H7 (cell line): ENCODE measurements at regions not wholly inside any gene's neighbourhood (a gene's known extent, or its start where the extent isn't known, plus 50 kb on each side); places are given as distances from the start of the nearest gene placed in this dataset.

Experiments used
- DNase-seq: peaks from one replicate; pipeline ENCODE4 v3.0.0; 2012
- H3K27me3 ChIP-seq: 2 replicates; pipeline ENCODE4 v1.6.0; 2011; ENCODE audit warnings: mild to moderate bottlenecking, low read length; ENCODE audit not compliant: control insufficient read depth, insufficient read depth
- H3K36me3 ChIP-seq: replicated peaks from 2 replicates; pipeline ENCODE4 v1.5.1; 2011; ENCODE audit warnings: low read length; ENCODE audit not compliant: control insufficient read depth, insufficient read depth
- H3K4me3 ChIP-seq: 2 replicates; pipeline ENCODE4 v1.5.1; 2011; ENCODE audit warnings: low read depth, mild to moderate bottlenecking, control low read depth, low read length, moderate library complexity; ENCODE audit not compliant: insufficient read depth

DNA sequence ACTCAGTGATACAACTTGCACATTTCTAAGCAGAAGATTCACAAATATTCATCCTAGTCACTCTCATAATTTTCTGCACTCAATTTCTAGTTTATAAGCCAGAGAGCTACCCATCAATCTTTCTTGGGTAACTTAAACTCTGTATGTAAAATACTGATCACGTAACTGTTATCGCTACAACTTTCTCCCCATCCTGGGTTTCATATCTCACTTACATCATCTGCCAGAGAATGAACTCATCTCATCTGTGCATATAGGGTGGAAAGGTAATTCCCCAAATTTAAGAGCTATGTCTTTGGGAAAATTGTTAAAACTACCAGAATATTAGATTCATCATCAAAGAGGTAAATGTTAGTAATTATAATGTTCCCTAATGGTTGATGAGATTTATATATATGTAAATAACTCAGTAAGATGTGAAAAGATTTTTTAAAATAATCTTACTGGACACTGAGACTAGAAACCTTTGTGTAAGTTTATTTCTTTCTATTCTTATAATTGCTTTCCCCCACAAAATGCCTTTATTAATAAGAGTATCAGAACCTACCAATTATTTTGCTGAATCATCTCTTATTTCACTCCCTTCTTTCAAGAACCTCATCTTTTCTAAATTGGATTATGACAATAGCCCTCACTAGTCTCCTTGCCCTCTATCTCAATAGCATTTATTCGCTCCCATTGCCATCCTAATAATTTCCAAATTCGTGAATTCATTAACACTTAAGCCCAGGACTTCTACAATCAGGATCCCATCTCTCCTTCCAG lies 729.0 kb downstream of the EPHA4 start:
- H3K27me3 ChIP-seq = no peaks in the 10 kb centered on the region
- DNase-seq = no peak
- H3K4me3 ChIP-seq = no peak overlapping the region
- no peaks in the 10 kb centered on the region for H3K36me3 ChIP-seq

DNA sequence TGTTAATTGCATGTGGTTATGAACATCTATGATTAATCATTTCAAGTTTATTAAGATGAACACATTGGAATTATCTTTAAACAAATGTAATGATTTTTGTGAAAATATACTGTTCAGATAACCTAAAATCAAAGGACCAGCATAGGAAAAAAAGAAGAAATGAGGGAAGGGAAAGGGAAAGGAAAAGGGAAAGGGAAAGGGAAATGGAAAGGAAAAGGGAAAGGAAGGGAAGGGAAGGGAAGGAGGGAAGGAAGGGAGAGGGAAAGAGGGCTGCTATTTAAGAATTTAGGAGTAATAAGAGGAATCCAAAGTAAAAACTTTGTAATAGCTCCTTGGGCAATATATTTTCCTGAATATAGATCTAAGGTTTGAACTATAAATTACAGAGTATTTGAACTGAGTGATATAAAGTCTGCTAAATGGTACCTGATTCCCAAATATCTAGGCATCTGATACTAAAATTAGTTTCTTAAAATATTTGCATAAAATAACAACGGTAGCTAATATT lies 726.3 kb downstream of the EPHA4 start:
- DNase-seq = no peak
- H3K27me3 ChIP-seq = no peaks in the 10 kb centered on the region
- no peak overlapping the region for H3K4me3 ChIP-seq
- no peaks in the 10 kb centered on the region for H3K36me3 ChIP-seq

DNA sequence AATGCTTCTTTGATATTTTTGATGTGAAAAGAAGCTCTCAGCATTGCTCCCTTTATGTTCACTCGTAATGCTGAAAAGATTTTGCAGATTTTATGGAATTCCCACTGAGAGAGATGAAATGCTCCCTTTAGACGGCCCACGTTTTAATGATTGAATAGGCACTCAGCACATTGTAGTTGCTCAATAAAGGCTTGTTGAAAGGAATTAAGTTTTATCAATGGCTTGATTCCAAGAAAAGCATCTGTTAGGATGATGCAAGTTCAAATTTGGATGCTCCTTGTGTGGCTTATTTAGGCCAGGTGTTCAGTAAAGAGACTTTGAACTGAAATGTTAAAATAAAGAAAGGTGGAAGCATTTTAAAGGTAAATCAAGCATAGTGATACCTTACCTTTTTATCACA lies 725.1 kb downstream of the EPHA4 start:
- no peak for DNase-seq
- no peaks in the 10 kb centered on the region for H3K36me3 ChIP-seq
- no peak overlapping the region for H3K4me3 ChIP-seq
- no peaks in the 10 kb centered on the region for H3K27me3 ChIP-seq

DNA sequence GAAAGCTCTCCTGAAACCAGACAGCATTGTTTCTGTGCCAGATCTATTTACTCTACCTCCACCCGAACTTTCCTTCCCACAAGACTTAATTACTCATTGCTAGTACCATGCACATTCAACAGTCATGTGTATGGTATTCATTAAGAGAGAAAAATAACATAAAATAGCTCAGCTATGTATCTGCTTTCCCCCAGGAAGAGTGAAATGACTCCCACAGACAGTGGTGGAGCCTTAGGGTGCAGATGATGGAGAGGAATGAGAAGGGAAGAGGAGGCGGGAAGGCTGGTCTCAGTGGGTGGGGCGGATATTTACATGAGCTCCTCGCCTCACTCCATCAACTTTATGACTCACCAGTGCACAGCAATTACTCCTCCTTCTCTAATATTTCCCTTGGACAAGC lies 724.5 kb downstream of the EPHA4 start:
- Histone ChIP-seq H3K36me3 (no peaks in the 10 kb centered on the region), H3K27me3 (no peaks in the 10 kb centered on the region), H3K4me3 (no peak overlapping the region)
- DNase-seq = no peak

DNA sequence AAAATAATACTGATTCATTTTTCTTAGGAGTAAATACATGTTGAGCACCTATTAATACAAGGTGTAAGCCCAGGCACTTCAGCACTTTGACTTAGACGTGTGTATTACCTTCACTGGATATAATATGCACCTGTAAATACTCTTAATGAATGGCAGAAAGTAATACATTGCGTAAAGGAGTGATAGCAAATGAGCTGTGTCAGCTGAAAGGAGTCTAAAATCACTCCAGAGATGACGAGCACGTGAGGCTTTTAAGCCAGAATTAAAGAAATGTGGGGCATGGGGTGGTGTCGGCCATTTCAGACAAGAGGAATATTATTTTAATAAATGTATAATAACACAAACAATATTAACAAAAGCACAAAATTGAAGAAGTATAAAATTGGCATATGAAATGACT lies 722.7 kb downstream of the EPHA4 start:
- H3K27me3 ChIP-seq = no peaks in the 10 kb centered on the region
- no peak overlapping the region for H3K4me3 ChIP-seq
- no peaks in the 10 kb centered on the region for H3K36me3 ChIP-seq

DNA sequence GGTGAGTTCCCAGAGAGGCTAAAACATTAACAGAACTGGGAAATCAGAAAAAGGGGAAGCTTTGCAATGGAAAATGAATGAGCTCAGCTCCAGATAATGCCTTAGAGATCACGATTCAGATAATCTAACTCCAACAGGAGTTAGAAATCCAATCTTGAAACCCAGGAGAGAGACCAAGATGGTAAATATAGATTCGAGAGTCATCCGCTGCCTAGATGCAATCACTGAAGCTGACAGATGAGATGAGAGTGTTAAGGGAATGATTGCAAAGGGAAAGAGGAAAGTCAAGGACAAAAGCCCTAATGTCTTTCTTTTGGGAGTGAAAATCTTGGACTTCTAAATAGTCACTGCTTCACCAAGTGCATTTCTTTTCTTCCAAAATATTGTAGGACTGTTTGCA lies 722.0 kb downstream of the EPHA4 start:
- Histone ChIP-seq H3K36me3 (no peaks in the 10 kb centered on the region), H3K27me3 (no peaks in the 10 kb centered on the region), H3K4me3 (no peak overlapping the region)
- no peak for DNase-seq

More for the DNA sequence above, 722.7 kb downstream of the EPHA4 start:
- no peak for DNase-seq

DNA sequence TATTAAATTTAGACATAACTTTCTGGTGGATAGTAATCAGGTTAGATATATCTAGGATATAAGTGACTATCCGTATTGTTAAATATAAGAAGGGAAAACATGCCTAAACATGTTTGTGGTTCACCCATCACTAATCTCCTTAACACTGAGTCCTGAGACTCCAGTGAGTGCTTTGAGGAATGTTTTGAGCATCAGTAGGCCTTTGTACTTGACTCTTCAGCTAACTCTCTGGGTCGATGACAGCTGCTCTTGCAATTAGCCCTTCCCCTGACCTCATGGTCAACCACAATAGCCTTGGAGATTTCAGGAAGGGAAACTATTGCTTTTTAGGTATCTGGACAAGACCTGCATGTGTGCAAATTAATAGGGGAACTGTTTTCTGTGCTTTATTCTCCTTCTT lies 716.8 kb downstream of the EPHA4 start:
- Histone ChIP-seq H3K27me3 (no peaks in the 10 kb centered on the region), H3K4me3 (no peak overlapping the region), H3K36me3 (no peaks in the 10 kb centered on the region)
- no peak for DNase-seq

DNA sequence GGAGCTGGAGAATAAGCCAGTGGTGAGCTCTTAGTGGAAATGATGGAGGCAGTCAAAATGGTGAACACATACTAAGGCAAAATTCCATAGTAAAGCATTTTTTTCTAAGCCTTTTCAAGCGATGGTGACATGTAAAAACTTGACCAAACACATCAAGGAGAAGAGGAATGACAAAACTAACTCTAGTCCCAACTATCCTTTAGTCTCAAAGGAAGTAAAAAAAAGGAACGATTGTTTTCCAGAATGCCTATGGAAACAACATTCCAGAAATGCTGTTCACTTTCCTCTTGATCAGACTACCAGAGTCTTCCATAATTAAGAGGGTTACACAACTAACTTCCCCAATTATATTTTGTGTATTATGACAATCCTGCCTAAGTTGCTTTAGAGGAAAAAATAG lies 715.6 kb downstream of the EPHA4 start:
- H3K4me3 ChIP-seq = no peak overlapping the region
- H3K36me3 ChIP-seq = no peaks in the 10 kb centered on the region
- DNase-seq = no peak
- no peaks in the 10 kb centered on the region for H3K27me3 ChIP-seq

DNA sequence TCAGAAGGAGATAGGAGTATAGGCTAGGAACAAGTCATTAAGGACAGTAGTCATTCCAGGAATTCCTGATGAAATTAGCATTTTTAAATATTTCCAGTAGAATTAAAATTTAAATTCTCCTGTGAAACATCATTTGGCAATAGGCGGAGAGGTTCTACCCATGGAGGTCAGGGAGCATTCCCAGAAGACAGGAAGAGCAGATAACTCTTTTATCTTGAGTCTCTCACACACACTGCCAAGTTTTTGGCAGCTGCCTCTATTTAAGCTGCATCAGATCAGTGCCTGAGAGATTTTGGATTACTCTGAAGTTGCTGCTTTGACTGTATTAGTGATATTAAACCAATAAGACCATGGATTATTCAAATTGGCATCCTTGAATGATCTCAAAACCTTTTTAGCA lies 714.7 kb downstream of the EPHA4 start:
- DNase-seq = no peak
- Histone ChIP-seq H3K4me3 (no peak overlapping the region), H3K36me3 (no peaks in the 10 kb centered on the region), H3K27me3 (no peaks in the 10 kb centered on the region)

DNA sequence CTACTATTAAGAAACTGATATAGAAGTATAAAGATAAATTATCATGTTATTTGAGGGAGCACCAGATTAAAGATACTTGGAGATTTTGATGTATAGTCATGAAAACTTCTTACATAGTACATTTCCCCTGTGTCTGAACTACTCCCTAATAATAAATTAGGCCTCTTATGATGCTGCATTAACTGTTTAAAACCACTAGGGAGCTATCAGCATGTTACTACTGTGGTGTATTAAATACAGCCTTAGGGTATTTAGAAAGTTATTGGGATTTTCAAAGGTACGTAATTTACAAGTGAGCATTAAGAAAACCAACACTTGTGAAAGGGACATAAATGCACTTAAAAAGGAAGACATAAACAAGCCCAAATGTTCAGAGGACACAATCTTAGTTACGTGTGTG lies 714.0 kb downstream of the EPHA4 start:
- Histone ChIP-seq H3K4me3 (no peak overlapping the region), H3K27me3 (no peaks in the 10 kb centered on the region), H3K36me3 (no peaks in the 10 kb centered on the region)
- no peak for DNase-seq

DNA sequence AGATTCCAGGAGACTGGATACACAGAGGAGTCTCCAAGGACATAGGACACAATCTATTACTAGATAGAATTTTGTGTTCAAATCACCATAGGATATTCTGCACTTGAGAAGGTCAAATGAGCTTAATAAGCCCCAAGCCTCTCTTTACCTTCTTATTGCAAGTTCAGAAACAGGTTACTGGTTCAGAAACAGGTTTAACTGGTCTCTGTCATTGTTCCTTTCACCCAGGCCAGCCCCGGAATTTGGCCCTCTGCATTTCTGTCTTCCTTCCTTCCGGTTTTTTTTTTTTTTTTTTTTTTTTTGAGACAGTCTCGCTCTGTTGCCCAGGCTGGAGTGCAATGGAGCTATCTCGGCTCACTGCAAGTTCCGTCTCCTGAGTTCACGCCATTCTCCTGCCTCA lies 700.2 kb downstream of the EPHA4 start:
- Histone ChIP-seq H3K4me3 (no peak overlapping the region), H3K27me3 (no peaks in the 10 kb centered on the region), H3K36me3 (no peaks in the 10 kb centered on the region)
- no peak for DNase-seq

DNA sequence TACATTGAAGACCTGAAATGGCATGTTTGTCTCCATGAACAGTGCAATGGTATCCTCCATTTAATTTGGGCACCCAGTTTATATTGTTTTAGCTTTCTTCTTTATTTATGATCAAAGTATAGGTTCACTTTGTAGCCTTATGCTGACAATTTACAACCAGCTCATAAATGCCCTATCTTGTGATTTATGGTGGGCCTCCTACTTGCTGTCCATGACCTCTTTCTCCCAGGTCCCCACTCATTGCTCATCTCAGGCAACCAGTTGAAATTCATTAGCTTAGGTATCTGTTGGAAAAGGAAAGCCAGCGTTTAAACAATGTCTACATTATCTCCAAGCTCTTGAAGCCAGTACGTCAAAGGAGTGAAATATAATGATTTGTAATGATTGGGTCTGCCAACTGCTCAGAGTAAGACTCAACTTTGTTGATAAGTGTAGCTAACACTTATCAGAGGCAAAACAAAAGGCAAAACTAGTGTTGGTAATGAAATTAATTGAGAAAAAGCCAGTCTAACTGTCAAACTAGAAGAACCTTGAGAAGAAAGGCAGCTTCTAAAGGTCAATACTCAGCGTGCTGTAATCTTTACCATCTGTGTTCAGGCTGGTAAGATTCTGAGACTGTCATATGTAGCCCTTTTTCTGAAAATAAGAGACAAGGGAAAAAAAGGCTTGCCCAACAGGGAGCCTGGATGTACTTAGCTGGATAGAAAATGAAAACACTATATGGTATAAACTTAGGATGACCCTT lies 695.9 kb downstream of the EPHA4 start:
- Histone ChIP-seq H3K4me3 (no peak overlapping the region), H3K36me3 (no peaks in the 10 kb centered on the region), H3K27me3 (no peaks in the 10 kb centered on the region)
- DNase-seq = no peak

DNA sequence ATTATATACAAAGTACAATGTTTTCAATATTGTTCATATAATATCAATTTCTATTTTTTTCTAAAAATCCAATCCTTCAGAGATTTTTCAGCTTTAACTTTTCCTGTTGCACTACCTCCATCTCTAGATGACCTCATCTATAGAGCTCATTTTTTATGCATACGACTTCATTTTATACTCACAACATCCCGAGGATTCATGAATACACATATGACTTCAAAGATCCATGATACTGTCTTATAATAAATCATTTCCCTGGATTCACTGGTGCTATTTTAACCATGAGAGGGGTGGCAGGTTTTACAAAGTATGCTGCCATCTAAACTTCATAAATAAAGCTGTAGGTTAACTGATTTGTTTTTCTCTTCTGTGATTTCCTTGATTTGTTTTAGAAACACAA lies 694.6 kb downstream of the EPHA4 start:
- Histone ChIP-seq H3K4me3 (no peak overlapping the region), H3K36me3 (no peaks in the 10 kb centered on the region), H3K27me3 (no peaks in the 10 kb centered on the region)
- no peak for DNase-seq

DNA sequence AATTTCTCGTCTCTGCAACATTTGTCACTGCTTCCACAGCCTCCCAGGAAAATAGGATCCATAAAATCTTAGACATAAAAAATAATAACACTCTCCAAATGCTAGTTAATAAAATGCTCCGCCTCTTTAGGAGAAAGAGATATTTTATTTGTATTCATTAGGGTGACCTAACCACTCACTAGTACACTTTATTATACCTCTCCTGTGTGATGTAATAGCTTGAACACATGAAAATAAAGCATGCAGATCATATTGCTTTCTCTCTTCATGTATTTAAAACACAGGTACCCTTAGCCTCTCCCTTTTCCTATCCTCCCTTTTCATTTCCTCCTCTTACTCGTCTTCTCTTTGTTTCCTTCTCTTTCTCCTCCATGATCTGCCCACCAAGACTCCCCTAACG lies 694.2 kb downstream of the EPHA4 start:
- Histone ChIP-seq H3K4me3 (no peak overlapping the region), H3K36me3 (no peaks in the 10 kb centered on the region), H3K27me3 (no peaks in the 10 kb centered on the region)
- no peak for DNase-seq
